H4 (cell line): ENCODE measurements at regions not wholly inside any gene's neighbourhood (a gene's known extent, or its start where the extent isn't known, plus 50 kb on each side); places are given as distances from the start of the nearest gene placed in this dataset.
"Not testable (repeated sequence)": the region's sequence is repeated elsewhere in the genome, so short reads cannot be mapped to it uniquely, and the experiment has no call there.

Experiments
- DNase-seq: peaks from one replicate; pipeline ENCODE4 v3.0.0-alpha.2; 2015; ENCODE audit warnings: low spot score

DNA sequence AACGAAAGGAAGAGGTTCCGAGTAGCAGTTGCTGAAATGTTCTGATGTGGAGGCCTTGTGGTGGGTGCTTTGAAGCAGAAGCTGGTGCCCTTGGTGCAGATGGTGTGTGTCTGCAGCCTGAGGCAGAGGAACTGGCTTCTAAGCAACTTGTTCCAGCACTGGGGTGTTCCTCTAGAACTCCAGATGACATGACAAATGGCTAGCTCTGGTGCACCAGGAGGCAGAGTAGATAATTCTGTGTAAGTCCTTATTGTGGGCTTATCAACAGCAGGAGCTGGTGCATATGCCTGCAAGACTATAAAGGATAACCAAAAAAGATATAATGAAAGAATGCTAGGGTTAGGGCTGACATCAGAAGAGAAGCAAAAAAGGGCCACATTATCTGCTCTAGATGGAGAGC, 76.5 kb downstream of the ARL5B start:
- no peak for DNase-seq

- no peak for DNase-seq
These were observed 78.0 kb downstream of the ARL5B start for GRCh38 chr10:18737236-18737635.

DNA sequence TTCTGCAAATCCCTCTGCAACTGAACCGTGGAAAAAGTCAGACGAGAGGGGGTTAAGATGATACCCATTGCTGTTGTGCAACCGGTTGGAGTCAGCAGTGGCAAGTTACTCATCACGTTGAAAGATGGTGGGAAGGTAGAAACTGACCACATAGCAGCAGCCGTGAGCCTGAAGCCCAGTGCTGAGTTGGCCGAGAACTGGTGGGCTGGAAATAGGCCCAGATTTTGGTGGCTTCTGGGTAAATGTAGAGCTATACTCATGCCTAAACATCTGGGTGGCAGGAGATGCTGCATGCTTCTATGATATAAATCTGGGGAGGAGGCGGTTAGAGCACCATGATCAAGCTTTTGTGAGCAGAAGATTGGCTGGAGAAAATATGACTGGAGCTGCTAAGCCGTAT, 78.6 kb downstream of the ARL5B start:
- DNase-seq: peak; percentile 76

DNA sequence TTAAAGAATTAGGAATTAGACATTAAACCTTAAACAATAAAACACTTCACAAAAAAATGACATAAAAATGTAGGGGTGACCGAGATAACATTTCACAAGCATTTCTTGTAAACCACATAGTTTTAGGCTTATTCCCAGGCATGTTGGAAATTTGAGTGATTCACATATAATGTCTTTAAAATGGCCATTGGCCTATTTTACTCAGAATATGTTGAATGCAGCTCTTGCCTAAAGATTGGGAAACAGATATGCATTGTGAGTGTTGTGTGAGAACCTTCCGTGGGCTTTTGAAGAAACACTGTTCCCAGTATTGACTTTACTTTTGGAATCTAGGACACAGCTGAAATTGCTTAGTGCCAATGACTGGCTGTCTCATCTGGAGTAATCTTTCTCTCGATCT, 79.6 kb downstream of the ARL5B start:
- DNase-seq: peak; percentile 6

DNA sequence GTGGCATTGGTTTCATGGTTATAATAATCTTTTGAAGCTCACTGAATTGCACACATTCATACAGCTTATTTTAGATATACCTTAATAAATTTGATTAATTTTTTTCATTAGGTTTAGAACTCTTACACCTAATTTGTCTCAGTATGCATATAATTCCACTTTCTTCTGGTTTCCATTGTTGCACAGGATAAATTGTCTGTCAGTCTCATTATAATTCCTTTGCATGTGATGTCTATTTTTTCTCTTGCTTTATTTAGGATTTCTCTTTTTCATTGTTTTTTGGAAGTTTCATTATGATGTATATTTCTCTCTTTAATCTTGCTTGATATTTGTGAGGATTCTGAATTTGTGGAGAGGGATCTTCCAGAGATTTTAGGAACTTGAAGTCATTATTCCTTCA, 84.7 kb downstream of the ARL5B start:
- no peak for DNase-seq

- DNase-seq: no peak
These were observed 94.2 kb downstream of the ARL5B start for GRCh38 chr10:18753312-18753895.

DNA sequence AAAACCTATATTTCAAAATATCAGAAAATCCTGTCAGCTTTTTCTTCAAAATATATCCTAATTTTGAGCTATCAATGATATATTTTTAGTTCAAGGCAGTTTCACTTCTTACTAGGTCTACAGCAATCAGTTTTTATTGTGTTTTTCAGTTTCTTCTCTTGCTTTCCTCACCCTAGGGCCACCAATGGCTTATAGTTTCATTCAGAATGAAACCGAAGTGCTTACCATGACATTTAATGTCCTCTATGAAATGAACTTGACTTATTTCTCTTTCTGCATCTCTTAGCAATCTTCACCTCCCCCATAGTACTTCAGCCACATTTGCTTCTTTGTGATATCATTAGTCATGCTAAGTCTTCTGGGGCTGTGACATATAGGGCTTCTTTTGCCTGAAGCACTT, 100.3 kb downstream of the ARL5B start:
- no peak for DNase-seq

DNA sequence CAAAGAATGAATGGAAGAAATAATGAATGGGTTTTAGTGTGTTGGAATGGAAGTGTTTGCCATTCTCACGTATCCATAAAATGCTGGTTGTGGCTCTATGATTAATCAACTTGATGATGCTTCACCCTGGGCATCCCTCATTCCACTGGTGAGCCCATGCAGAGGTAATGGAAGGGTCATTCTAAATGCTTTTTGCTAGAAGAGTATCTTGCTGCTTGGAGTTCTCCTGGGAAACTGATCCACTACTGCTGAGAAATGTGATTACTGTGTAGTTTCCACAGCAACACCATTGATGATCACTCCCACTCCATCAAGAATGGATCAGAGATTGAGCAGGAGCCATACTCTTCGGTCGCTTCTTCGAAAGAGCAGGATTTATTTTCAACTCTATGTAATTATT, 101.6 kb downstream of the ARL5B start:
- DNase-seq: no peak

- no peak for DNase-seq
These were observed 108.8 kb downstream of the ARL5B start for GRCh38 chr10:18767981-18768380.

- no peak for DNase-seq
These were observed 113.9 kb downstream of the ARL5B start for GRCh38 chr10:18773180-18773579.

- no peak for DNase-seq
These were observed 118.0 kb downstream of the ARL5B start for GRCh38 chr10:18777258-18777657.

DNA sequence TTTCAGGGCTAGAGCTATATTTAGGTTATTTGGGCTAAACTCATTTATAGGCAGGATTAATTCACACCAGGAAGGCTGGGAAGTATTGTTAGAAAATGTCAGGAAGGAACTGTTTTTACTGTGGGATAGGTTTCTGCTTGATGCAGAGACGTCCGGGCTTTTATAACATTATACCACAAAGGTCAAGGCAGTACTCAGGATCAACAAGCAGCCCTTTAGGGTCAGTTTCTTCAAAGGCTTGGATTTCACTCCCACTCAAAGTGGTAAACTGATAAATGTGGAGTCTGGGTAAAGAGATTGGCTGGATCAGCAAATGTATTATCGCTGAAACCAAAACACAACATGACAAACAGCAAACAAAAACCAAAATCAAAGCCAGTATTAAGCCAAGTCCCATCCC, 127.2 kb downstream of the ARL5B start:
- DNase-seq: no peak

DNA sequence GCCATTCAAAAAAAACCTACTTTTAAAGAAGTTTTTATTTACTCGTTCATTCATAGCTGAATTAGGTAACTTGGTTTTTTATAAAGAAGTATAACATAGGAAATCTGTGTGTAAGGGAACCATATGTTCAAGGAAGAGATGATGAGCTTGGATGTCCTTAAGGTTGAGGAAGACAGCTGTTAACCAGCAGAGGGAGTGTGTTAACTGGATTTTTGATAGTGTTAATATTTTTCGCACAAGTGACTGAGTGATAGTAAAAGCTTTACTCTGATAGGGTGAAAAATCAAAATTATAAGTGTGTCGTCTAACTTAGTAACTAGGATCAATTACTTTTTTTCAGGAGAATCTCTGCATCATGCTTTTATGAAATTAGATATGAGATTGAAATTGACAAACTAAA, 134.7 kb downstream of the ARL5B start:
- DNase-seq: peak; percentile 31

DNA sequence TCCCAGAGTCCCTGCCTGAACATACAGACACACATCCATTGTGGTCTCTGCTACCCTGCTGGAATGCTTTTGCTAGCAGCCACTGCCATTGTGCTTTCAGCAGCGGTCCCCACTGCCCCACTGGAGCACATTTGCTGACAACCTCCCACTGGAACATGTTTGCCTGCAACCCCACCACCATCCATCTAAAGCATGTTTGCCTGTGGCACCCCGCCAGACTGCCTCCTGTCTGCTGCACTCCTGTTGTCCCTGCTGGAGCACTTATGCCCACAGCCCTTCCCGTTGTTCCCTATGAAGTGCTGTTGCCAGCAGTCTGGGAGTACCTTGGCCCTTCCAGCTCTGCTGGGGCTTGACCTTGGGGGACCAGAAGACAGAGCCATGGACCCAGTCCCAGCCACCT, 136.3 kb downstream of the ARL5B start:
- DNase-seq: no peak

- no peak for DNase-seq
These were observed 138.1 kb downstream of the ARL5B start for GRCh38 chr10:18797286-18797685.

DNA sequence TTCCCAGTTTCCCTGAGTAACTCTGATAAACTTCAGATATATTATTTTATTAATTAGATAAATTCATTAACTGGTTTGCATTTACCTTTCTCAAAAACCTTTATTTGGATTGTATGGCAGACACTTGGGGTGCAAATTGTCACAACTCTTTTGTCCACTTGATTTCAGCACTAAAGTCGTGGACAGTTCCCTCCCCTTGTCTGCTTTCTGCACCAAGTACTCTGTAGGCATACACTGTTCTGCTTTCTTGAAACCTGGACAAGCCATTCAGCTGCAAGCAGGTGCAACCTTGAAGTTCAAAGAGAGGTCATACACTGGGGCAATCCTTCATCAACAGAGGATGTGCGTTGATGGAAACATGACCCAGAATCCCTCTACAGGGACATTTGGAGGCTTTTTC, 162.9 kb downstream of the ARL5B start:
- no peak for DNase-seq

- DNase-seq: no peak
These were observed 170.0 kb downstream of the ARL5B start for GRCh38 chr10:18829259-18829658.

- no peak for DNase-seq
These were observed 171.0 kb downstream of the ARL5B start for GRCh38 chr10:18830277-18830676.

DNA sequence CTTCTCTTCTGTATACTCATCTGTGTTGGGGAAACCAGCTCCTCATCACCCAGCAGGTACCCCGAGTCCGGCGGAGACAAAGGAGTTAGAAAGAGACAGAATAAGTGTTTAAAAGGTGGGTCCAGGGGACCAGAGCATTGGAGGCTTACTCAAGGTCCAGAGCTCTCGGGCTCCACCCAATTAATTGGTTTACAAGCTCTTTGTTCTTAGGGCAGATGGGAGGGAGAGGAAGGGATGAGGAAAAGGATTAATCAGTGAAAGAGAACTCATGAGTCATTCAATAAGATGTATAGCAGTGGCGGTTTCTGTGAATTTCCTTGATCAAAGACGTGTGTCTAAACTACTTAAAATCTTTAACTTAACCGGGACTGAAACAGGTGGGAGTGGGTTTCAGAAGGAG, 192.0 kb upstream of the MALRD1 start:
- not testable (repeated sequence) for DNase-seq

DNA sequence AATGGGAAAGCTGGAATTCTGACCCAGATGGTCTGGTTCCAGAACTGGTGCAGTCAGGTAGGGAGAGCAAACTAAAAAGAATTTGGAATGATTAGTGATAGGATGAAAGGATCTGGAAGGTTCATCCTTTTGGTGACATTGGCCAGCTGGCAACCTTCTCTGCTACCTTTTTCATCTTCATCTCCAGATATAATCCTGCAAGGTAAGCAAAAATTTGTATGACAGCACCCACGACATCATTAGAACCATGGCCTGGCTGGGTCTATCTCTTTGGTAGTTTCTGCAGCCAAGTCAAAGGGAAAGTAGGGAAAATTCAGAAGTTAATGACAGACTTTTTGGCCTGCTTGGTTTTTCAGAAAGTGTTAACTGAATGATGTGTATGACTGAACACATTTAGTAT, 188.9 kb upstream of the MALRD1 start:
- DNase-seq: no peak

DNA sequence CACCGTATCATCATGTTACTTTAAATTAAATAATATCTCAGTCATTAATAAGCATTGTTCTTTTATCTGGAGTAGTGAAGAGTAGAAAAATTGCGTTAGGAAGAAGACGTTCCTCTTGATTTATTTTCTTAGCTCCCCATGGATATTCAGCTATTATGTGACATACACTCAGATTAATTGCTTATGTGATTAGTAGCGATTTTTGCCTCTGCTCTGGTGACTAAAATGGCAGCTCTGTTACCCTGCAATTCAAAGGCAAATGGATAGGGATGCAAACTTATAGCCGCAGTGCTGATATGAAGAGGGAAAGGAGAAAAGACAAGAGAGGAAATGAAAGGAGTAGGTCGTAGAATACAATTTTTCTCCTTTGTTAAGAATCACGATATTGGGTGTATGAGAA, 188.4 kb upstream of the MALRD1 start:
- no peak for DNase-seq

DNA sequence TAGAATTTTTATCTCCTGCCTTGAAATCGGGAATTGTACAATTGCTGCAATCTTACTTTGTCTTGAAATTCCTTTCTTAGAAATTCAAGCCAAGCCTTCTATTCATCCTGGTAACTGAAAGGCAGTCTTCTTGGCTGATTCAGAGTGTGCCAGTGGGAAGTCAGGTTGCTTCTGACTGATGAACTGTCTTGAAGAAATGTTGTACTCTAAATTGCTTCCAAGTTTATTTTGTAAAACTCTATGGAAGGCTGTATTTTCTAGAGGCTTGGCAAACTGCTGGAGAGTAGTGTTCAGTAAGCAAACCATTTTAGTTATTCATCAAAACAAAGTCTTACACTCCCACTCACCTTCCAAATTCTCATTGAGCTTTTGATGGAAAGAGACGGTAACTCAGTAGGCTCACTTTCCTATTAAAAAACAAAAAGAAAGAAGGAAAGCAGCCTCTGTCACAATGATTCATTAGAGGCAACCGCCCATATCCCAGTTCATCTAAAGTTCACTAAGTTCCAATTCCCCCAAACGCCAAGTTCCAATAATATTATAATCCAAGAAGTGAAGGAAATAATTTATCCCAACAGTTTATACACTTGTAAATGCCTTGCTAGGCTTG, 187.9 kb upstream of the MALRD1 start:
- no peak for DNase-seq

- no peak for DNase-seq
These were observed 187.2 kb upstream of the MALRD1 start for GRCh38 chr10:18861382-18861781.

GRCh38 chr10:18866852-18867251, 181.7 kb upstream of the MALRD1 start:
- no peak for DNase-seq
